ENCODE measurements at regions not wholly inside any gene's neighbourhood (a gene's known extent, or its start where the extent isn't known, plus 50 kb on each side); places are given as distances from the start of the nearest gene placed in this dataset.
A peak's percentile ranks its signal among the peaks of the same experiment; 100 is the strongest.
"Not testable (repeated sequence)": the region's sequence is repeated elsewhere in the genome, so short reads cannot be mapped to it uniquely, and the experiment has no call there.

- no peak overlapping the region for H3K4me3 ChIP-seq
- no peaks in the 10 kb centered on the region for H3K36me3 ChIP-seq
- H3K4me1 ChIP-seq, result peaks cover 44% of the 10 kb centered on the region
- intact Hi-C loops (cut with DNase I), result loop anchor here (10.0 kb wide), 1 partner anchor 503 kb away; no protein-coding TSS in a partner anchor
- no peak overlapping the region for H3K27ac ChIP-seq
- no peaks in the 10 kb centered on the region for H3K27me3 ChIP-seq
- no peak for TF ChIP-seq CTCF (IDR thresholded peaks at IDR 0.05)
- no peak for TF ChIP-seq POLR2AphosphoS5 (IDR thresholded peaks at IDR 0.05; ENCODE audit: insufficient read depth in 1 of 2, low read depth in 1 of 2)
- TF ChIP-seq POLR2A (IDR thresholded peaks at IDR 0.05), result no peak
- no peaks in the 10 kb centered on the region for H3K9me3 ChIP-seq
- no peak for DNase-seq (ENCODE audit: extremely low spot score in 2 of 2)
Measured at GRCh38 chr21:41611441-41611840, 103.5 kb upstream of the TMPRSS2 start.

- H3K27ac ChIP-seq; H3K27me3 ChIP-seq; DNase-seq (ENCODE audit: extremely low spot score in 2 of 2); H3K9me3 ChIP-seq; H3K4me3 ChIP-seq; H3K36me3 ChIP-seq: not testable (repeated sequence)
- H3K4me1 ChIP-seq, result peaks cover 38% of the 10 kb centered on the region
- intact Hi-C loops (cut with DNase I), result loop anchor here (10.0 kb wide), 1 partner anchor 504 kb away; no protein-coding TSS in a partner anchor
Measured at GRCh38 chr21:41610840-41611115, 102.8 kb upstream of the TMPRSS2 start.

GRCh38 chr21:41610042-41610839 is 102.3 kb upstream of the TMPRSS2 start:
- H3K9me3 ChIP-seq, result no peaks in the 10 kb centered on the region
- no peaks in the 10 kb centered on the region for H3K36me3 ChIP-seq
- no peak overlapping the region for H3K4me3 ChIP-seq
- peaks cover 32% of the 10 kb centered on the region for H3K4me1 ChIP-seq
- H3K27ac ChIP-seq, result no peak overlapping the region
- TF ChIP-seq CTCF (IDR thresholded peaks at IDR 0.05) (peak in 2 of 3 experiments; percentile 58 to 60), POLR2AphosphoS5 (IDR thresholded peaks at IDR 0.05; ENCODE audit: insufficient read depth in 1 of 2, low read depth in 1 of 2) (no peak)
- intact Hi-C loops (cut with DNase I), result loop anchor here (10.0 kb wide), 1 partner anchor 505 kb away; no protein-coding TSS in a partner anchor
- no peaks in the 10 kb centered on the region for H3K27me3 ChIP-seq
- no peak for DNase-seq (ENCODE audit: extremely low spot score in 2 of 2)

- peaks cover 5% of the 10 kb centered on the region for H3K4me1 ChIP-seq
- no peaks in the 10 kb centered on the region for H3K36me3 ChIP-seq
- DNase-seq (ENCODE audit: extremely low spot score in 2 of 2), result no peak
- no peak overlapping the region for H3K4me3 ChIP-seq
- TF ChIP-seq POLR2A (IDR thresholded peaks at IDR 0.05), result no peak
- no peak for TF ChIP-seq POLR2AphosphoS5 (IDR thresholded peaks at IDR 0.05; ENCODE audit: insufficient read depth in 1 of 2, low read depth in 1 of 2)
- no peak overlapping the region for H3K27ac ChIP-seq
- H3K9me3 ChIP-seq, result no peaks in the 10 kb centered on the region
- intact Hi-C loops (cut with DNase I), result no loop called here
- no peaks in the 10 kb centered on the region for H3K27me3 ChIP-seq
Measured at GRCh38 chr21:41606706-41607105, 98.7 kb upstream of the TMPRSS2 start.

GRCh38 chr21:41605934-41606285 is 98.0 kb upstream of the TMPRSS2 start:
- intact Hi-C loops (cut with DNase I), result no loop called here
- Histone ChIP-seq H3K4me3 (no peak overlapping the region), H3K4me1 (peaks cover 8% of the 10 kb centered on the region), H3K9me3 (no peaks in the 10 kb centered on the region), H3K36me3 (no peaks in the 10 kb centered on the region), H3K27ac (no peak overlapping the region), H3K27me3 (no peaks in the 10 kb centered on the region)
- TF ChIP-seq CTCF (IDR thresholded peaks at IDR 0.05), result no peak
- no peak for TF ChIP-seq POLR2A (IDR thresholded peaks at IDR 0.05)
- TF ChIP-seq POLR2AphosphoS5 (IDR thresholded peaks at IDR 0.05; ENCODE audit: insufficient read depth in 1 of 2, low read depth in 1 of 2), result no peak
- DNase-seq (ENCODE audit: extremely low spot score in 2 of 2), result no peak

GRCh38 chr21:41605178-41605933 is 97.4 kb upstream of the TMPRSS2 start:
- no peaks in the 10 kb centered on the region for H3K27me3 ChIP-seq
- no peak overlapping the region for H3K27ac ChIP-seq
- H3K4me3 ChIP-seq, result no peak overlapping the region
- no peaks in the 10 kb centered on the region for H3K36me3 ChIP-seq
- intact Hi-C loops (cut with DNase I), result no loop called here
- H3K4me1 ChIP-seq, result peaks cover 8% of the 10 kb centered on the region
- TF ChIP-seq POLR2A (IDR thresholded peaks at IDR 0.05) (no peak), POLR2AphosphoS5 (IDR thresholded peaks at IDR 0.05; ENCODE audit: insufficient read depth in 1 of 2, low read depth in 1 of 2) (no peak), CTCF (IDR thresholded peaks at IDR 0.05) (no peak)
- DNase-seq (ENCODE audit: extremely low spot score in 2 of 2), result no peak
- no peaks in the 10 kb centered on the region for H3K9me3 ChIP-seq

All from vagina (tissue), 2 donors.